ENCODE measurements at regions not wholly inside any gene's neighbourhood (a gene's known extent, or its start where the extent isn't known, plus 50 kb on each side); places are given as distances from the start of the nearest gene placed in this dataset.

GRCh38 chr6:74213995-74214394 is 518.0 kb downstream of the CD109 start:
- no peak for TF ChIP-seq GATA2 (IDR thresholded peaks at IDR 0.05; ENCODE audit: low read depth, low read length)
- no peak for TF ChIP-seq GATA3 (IDR thresholded peaks at IDR 0.05; ENCODE audit: low read depth, low read length)

Measured in SH-SY5Y (cell line).